Upper lobe of right lung (tissue), 1 donor: ENCODE measurements at regions not wholly inside any gene's neighbourhood (a gene's known extent, or its start where the extent isn't known, plus 50 kb on each side); places are given as distances from the start of the nearest gene placed in this dataset.
A peak's percentile ranks its signal among the peaks of the same experiment; 100 is the strongest.

Experiments used
- ATAC-seq: fragments of 200-7000 bp; cut with Tn5 transposase; one replicate; pipeline ENCODE4 v1.9.1; 2020; ENCODE audit warnings: mild to moderate bottlenecking, moderate library complexity
- DNase-seq: peaks from one replicate; pipeline ENCODE4 v3.0.0-alpha.2; 2020
- H3K27ac ChIP-seq: fragments of 200-600 bp; one replicate; pipeline ENCODE4 v1.8.0; 2022
- H3K27me3 ChIP-seq: fragments of 200-600 bp; one replicate; pipeline ENCODE4 v1.8.0; 2022; ENCODE audit warnings: mild to moderate bottlenecking
- H3K36me3 ChIP-seq: fragments of 200-600 bp; one replicate; pipeline ENCODE4 v1.8.0; 2022
- H3K4me1 ChIP-seq: fragments of 200-600 bp; one replicate; pipeline ENCODE4 v1.8.0; 2022
- H3K4me3 ChIP-seq: fragments of 200-600 bp; one replicate; pipeline ENCODE4 v1.8.0; 2022; ENCODE audit warnings: mild to moderate bottlenecking
- H3K9me3 ChIP-seq: fragments of 200-600 bp; one replicate; pipeline ENCODE4 v1.8.0; 2022
- CTCF ChIP-seq: fragments of 200-600 bp; IDR thresholded peaks from one replicate; pipeline ENCODE4 v1.8.0; 2022; ENCODE audit warnings: antibody characterized with exemption
- intact Hi-C: fragments of 100-400 bp; cut with DNase I; formaldehyde crosslinking; loops from one replicate; pipeline ENCODE4 v1.11.0; 2022
- donor health status: DM: no; HTN: yes; CAD: no; lungs with severe emphysema.

- intact Hi-C loops, result no loop called here
- Histone ChIP-seq H3K4me1 (no peaks in the 10 kb centered on the region), H3K36me3 (no peaks in the 10 kb centered on the region), H3K4me3 (no peak overlapping the region), H3K27ac (no peak overlapping the region), H3K9me3 (no peaks in the 10 kb centered on the region), H3K27me3 (no peaks in the 10 kb centered on the region)
- TF ChIP-seq CTCF, result no peak
- ATAC-seq (no peak), DNase-seq (no peak)
These were observed 212.5 kb downstream of the SPATA18 start for GRCh38 chr4:52263607-52264006.

GRCh38 chr4:52265781-52266525 lies 214.8 kb downstream of the SPATA18 start:
- no peak for TF ChIP-seq CTCF
- H3K36me3 ChIP-seq, result no peaks in the 10 kb centered on the region
- intact Hi-C loops, result no loop called here
- H3K27ac ChIP-seq, result no peak overlapping the region
- ATAC-seq (no peak), DNase-seq (no peak)
- H3K4me1 ChIP-seq, result no peaks in the 10 kb centered on the region
- no peaks in the 10 kb centered on the region for H3K9me3 ChIP-seq
- H3K4me3 ChIP-seq, result no peak overlapping the region
- no peaks in the 10 kb centered on the region for H3K27me3 ChIP-seq

GRCh38 chr4:52266537-52267137 lies 215.5 kb downstream of the SPATA18 start:
- no peak for TF ChIP-seq CTCF
- Histone ChIP-seq H3K27ac (no peak overlapping the region), H3K9me3 (no peaks in the 10 kb centered on the region), H3K4me3 (no peak overlapping the region), H3K27me3 (no peaks in the 10 kb centered on the region), H3K36me3 (no peaks in the 10 kb centered on the region), H3K4me1 (no peaks in the 10 kb centered on the region)
- intact Hi-C loops, result no loop called here
- ATAC-seq (no peak), DNase-seq (no peak)

- intact Hi-C loops, result no loop called here
- ATAC-seq (no peak), DNase-seq (no peak)
- TF ChIP-seq CTCF, result no peak
- no peaks in the 10 kb centered on the region for H3K36me3 ChIP-seq
- H3K4me1 ChIP-seq, result no peaks in the 10 kb centered on the region
- H3K9me3 ChIP-seq, result no peaks in the 10 kb centered on the region
- no peaks in the 10 kb centered on the region for H3K27me3 ChIP-seq
- H3K4me3 ChIP-seq, result no peak overlapping the region
- H3K27ac ChIP-seq, result no peak overlapping the region
These were observed 218.7 kb downstream of the SPATA18 start for GRCh38 chr4:52269761-52270160.

- ATAC-seq, result peak; percentile 72
These were observed 222.8 kb downstream of the SPATA18 start for GRCh38 chr4:52273885-52274284.

More at GRCh38 chr4:52273885-52274284, 222.8 kb downstream of the SPATA18 start:
- no peaks in the 10 kb centered on the region for H3K27me3 ChIP-seq
- H3K27ac ChIP-seq, result no peak overlapping the region
- no peak for TF ChIP-seq CTCF
- H3K4me1 ChIP-seq, result no peaks in the 10 kb centered on the region
- intact Hi-C loops, result no loop called here
- H3K4me3 ChIP-seq, result no peak overlapping the region
- DNase-seq, result no peak
- H3K9me3 ChIP-seq, result no peaks in the 10 kb centered on the region
- no peaks in the 10 kb centered on the region for H3K36me3 ChIP-seq
